ENCODE measurements at regions not wholly inside any gene's neighbourhood (a gene's known extent, or its start where the extent isn't known, plus 50 kb on each side); places are given as distances from the start of the nearest gene placed in this dataset.

GRCh38 chr2:52532956-52533355 lies 1234.6 kb upstream of the CHAC2 start:
- Mint-ChIP-seq H3K9me3 (ENCODE audit: low read depth) (no peaks in the 10 kb centered on the region), H3K4me1 (ENCODE audit: low read depth) (no peaks in the 10 kb centered on the region), H3K36me3 (ENCODE audit: insufficient read depth) (no peaks in the 10 kb centered on the region), H3K27ac (no peak overlapping the region), H3K27me3 (no peaks in the 10 kb centered on the region), H3K4me3 (ENCODE audit: low read depth) (no peak overlapping the region)
- DNase-seq (ENCODE audit: low spot score, unreplicated experiment) = no peak
- no peak for TF ChIP-seq CTCF (IDR thresholded peaks at IDR 0.05; ENCODE audit: unreplicated experiment)

DNA sequence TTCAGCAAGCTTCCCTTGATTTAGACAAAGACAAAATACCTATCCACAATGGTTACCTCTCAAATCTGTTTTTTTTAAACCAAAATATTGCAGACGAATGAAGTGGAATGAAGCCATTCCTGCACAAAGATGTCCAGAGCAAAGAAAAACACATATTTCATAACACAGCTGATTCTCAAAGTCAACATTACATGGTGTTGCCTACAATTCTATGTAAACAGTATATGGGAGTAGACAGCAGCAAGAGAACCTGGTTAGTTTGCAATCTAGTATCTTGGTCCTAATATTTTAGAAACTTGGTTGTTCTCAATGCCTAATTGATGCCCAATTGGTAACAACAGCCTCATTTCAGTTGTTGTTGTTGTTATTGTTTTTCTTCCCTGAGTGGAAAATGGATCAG lies 1240.9 kb upstream of the CHAC2 start:
- DNase-seq (ENCODE audit: low spot score, unreplicated experiment) = no peak
- no peak overlapping the region for H3K27ac Mint-ChIP-seq
- no peaks in the 10 kb centered on the region for H3K27me3 Mint-ChIP-seq
- no peak overlapping the region for H3K4me3 Mint-ChIP-seq (ENCODE audit: low read depth)
- no peak for TF ChIP-seq CTCF (IDR thresholded peaks at IDR 0.05; ENCODE audit: unreplicated experiment)
- no peaks in the 10 kb centered on the region for H3K36me3 Mint-ChIP-seq (ENCODE audit: insufficient read depth)
- H3K9me3 Mint-ChIP-seq (ENCODE audit: low read depth) = no peaks in the 10 kb centered on the region
- H3K4me1 Mint-ChIP-seq (ENCODE audit: low read depth) = no peaks in the 10 kb centered on the region

- Mint-ChIP-seq H3K4me1 (ENCODE audit: low read depth) (no peaks in the 10 kb centered on the region), H3K9me3 (ENCODE audit: low read depth) (no peaks in the 10 kb centered on the region), H3K27me3 (no peaks in the 10 kb centered on the region), H3K4me3 (ENCODE audit: low read depth) (no peak overlapping the region), H3K36me3 (ENCODE audit: insufficient read depth) (no peaks in the 10 kb centered on the region), H3K27ac (peak overlapping the region; percentile 11)
- no peak for DNase-seq (ENCODE audit: low spot score, unreplicated experiment)
- no peak for TF ChIP-seq CTCF (IDR thresholded peaks at IDR 0.05; ENCODE audit: unreplicated experiment)
Observed at GRCh38 chr2:52520644-52521043, 1247.0 kb upstream of the CHAC2 start.

- no peaks in the 10 kb centered on the region for H3K4me1 Mint-ChIP-seq (ENCODE audit: low read depth)
Observed at GRCh38 chr2:52518678-52519077, 1248.9 kb upstream of the CHAC2 start.

DNA sequence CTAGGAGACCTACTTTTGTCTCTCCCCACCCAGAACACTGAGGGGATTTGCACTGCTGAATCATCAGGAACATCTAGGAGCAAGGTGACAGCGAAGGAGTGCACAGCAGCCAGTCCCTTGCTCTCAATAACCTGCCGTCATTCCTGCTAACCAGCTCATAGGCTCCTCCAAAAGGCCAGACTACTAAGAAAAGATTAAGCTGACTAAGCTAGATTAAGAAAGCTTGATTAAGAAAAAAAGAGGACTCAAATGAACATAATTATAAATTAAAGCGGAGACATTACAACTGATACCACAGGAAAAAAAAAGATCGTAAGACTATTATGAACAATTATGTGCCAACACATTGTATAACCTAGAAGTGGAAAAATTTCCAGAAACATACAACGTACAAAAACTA lies 1254.8 kb upstream of the CHAC2 start:
- Mint-ChIP-seq H3K4me1 (ENCODE audit: low read depth) (no peaks in the 10 kb centered on the region), H3K4me3 (ENCODE audit: low read depth) (no peak overlapping the region), H3K9me3 (ENCODE audit: low read depth) (no peaks in the 10 kb centered on the region), H3K27ac (no peak overlapping the region), H3K27me3 (no peaks in the 10 kb centered on the region), H3K36me3 (ENCODE audit: insufficient read depth) (no peaks in the 10 kb centered on the region)
- no peak for TF ChIP-seq CTCF (IDR thresholded peaks at IDR 0.05; ENCODE audit: unreplicated experiment)
- DNase-seq (ENCODE audit: low spot score, unreplicated experiment) = no peak

More at GRCh38 chr2:52518678-52519077, 1248.9 kb upstream of the CHAC2 start:
- TF ChIP-seq CTCF (IDR thresholded peaks at IDR 0.05; ENCODE audit: unreplicated experiment) = no peak
- no peak for DNase-seq (ENCODE audit: low spot score, unreplicated experiment)
- H3K4me3 Mint-ChIP-seq (ENCODE audit: low read depth) = no peak overlapping the region
- H3K27ac Mint-ChIP-seq = no peak overlapping the region
- no peaks in the 10 kb centered on the region for H3K9me3 Mint-ChIP-seq (ENCODE audit: low read depth)
- no peaks in the 10 kb centered on the region for H3K27me3 Mint-ChIP-seq
- H3K36me3 Mint-ChIP-seq (ENCODE audit: insufficient read depth) = no peaks in the 10 kb centered on the region

Measured in progenitor cell of endocrine pancreas (in vitro differentiated cells).